ENCODE measurements at regions not wholly inside any gene's neighbourhood (a gene's known extent, or its start where the extent isn't known, plus 50 kb on each side); places are given as distances from the start of the nearest gene placed in this dataset.

DNA sequence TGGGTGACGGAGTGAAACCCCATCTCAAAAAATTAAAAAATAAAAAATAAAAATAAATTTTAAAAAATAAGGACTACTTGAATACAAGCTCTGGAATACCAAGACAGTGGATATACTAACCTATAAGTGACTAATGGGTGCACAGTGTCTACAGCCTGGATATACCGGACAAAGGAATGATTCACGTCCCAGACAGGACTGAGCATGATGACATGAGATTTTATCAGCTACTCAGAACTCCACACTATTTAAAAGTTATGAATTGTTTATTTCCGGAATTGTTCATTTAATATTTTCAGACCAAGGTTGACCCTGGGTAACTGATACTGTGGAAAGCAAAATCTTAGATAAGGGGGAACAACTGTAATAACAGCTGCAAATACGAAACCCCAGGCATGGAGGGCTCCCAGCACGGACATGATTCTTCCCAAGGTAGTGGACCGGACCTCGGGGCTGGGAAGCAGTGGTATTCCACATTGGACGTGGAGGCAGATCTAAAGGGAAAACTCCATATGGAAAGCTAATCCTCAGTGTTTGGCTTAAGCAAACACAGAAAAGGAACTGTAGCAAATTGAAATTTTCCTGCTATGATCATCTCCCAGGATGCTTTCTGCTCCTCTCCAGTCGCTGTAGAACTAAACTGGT lies 102.6 kb upstream of the TSHZ3 start:
- intact Hi-C loops (cut with DNase I): no loop called here
- Histone ChIP-seq H3K36me3 (no peaks in the 10 kb centered on the region), H3K27me3 (peaks cover 0 to 6% (median 0%) of the 10 kb centered on the region in 4 donors), H3K4me1 (peaks cover 0 to 8% (median 6%) of the 10 kb centered on the region in 4 donors), H3K9me3 (no peaks in the 10 kb centered on the region), H3K27ac (replicated peaks in 1 of 4) (no peak overlapping the region), H3K4me3 (no peak overlapping the region)
- no peak for DNase-seq (ENCODE audit: extremely low spot score)
- TF ChIP-seq, protein P1, sequence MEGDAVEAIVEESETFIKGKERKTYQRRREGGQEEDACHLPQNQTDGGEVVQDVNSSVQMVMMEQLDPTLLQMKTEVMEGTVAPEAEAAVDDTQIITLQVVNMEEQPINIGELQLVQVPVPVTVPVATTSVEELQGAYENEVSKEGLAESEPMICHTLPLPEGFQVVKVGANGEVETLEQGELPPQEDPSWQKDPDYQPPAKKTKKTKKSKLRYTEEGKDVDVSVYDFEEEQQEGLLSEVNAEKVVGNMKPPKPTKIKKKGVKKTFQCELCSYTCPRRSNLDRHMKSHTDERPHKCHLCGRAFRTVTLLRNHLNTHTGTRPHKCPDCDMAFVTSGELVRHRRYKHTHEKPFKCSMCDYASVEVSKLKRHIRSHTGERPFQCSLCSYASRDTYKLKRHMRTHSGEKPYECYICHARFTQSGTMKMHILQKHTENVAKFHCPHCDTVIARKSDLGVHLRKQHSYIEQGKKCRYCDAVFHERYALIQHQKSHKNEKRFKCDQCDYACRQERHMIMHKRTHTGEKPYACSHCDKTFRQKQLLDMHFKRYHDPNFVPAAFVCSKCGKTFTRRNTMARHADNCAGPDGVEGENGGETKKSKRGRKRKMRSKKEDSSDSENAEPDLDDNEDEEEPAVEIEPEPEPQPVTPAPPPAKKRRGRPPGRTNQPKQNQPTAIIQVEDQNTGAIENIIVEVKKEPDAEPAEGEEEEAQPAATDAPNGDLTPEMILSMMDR (IDR thresholded peaks at IDR 0.05): no peak
- no peak for TF ChIP-seq EP300 (IDR thresholded peaks at IDR 0.05)
- no peak for TF ChIP-seq POLR2A (IDR thresholded peaks at IDR 0.05; ENCODE audit: low read depth)
- TF ChIP-seq POLR2AphosphoS5 (IDR thresholded peaks at IDR 0.05): no peak
- 78% methylated on average over 10 of the region's 10 CpGs for WGBS

DNA sequence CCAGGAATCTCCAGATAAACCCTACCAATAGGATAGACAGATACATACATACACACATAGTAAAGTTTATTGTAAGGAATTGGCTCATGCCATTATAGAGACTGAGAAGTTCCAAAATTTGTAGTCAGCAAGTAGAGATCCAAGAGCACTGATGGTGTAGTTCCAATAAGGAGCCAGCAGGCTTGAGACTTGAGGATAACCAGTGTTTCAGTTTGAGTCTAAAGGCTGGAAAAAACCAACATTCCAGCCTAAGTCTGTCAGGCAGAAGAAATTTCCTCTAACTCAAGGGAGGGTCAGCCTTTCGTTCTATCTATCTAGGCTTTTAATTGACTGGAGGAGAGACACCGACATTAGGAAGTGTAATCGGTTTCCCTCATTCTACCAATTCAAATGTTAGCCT lies 110.2 kb upstream of the TSHZ3 start:
- H3K4me3 ChIP-seq: no peak overlapping the region
- H3K9me3 ChIP-seq: no peaks in the 10 kb centered on the region
- no peaks in the 10 kb centered on the region for H3K27me3 ChIP-seq
- no peak overlapping the region for H3K27ac ChIP-seq (replicated peaks in 1 of 4)
- DNase-seq (ENCODE audit: extremely low spot score): no peak
- 93% methylated on average over 3 of the region's 3 CpGs for whole genome bisulfite sequencing
- intact Hi-C loops (cut with DNase I): no loop called here
- H3K36me3 ChIP-seq: no peaks in the 10 kb centered on the region
- no peaks in the 10 kb centered on the region for H3K4me1 ChIP-seq
- TF ChIP-seq, protein P1 (IDR thresholded peaks at IDR 0.05): no peak
- TF ChIP-seq POLR2A (IDR thresholded peaks at IDR 0.05; ENCODE audit: low read depth): no peak
- TF ChIP-seq POLR2AphosphoS5 (IDR thresholded peaks at IDR 0.05): no peak
- no peak for TF ChIP-seq EP300 (IDR thresholded peaks at IDR 0.05)

DNA sequence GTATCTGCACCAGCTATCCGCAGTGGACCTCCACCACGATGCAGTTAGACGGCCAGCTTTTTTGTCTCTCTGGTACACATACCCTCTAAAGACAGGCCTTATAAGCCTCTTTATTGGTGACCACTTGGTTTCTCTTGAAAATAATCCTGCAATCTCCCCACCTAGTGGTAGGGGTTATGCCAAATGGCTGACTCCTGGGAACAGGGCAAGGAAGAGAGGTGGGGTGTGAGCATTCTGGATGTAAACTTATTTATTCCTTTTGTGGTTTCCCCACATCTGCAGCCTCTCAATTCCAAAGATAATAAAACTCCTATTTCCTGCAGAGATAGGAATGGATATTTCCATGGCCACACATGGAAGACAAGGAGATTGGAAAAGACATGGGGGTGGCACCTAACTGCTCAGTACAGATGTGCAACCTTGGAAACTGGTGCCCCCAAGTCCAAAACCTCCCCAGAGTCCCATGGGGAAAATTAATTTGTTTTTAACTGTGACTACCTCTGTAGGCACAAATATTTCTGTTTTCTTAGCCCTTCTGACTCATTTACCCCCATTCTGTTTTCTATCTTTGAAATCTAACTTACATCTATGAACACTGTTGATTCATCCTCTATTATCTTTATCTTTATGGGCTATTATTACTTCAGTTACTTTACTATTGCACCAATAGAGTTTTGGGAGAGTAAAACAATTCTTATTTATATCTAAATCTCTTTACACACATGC lies 112.7 kb upstream of the TSHZ3 start:
- WGBS: 96% methylated on average over 3 of the region's 3 CpGs

DNA sequence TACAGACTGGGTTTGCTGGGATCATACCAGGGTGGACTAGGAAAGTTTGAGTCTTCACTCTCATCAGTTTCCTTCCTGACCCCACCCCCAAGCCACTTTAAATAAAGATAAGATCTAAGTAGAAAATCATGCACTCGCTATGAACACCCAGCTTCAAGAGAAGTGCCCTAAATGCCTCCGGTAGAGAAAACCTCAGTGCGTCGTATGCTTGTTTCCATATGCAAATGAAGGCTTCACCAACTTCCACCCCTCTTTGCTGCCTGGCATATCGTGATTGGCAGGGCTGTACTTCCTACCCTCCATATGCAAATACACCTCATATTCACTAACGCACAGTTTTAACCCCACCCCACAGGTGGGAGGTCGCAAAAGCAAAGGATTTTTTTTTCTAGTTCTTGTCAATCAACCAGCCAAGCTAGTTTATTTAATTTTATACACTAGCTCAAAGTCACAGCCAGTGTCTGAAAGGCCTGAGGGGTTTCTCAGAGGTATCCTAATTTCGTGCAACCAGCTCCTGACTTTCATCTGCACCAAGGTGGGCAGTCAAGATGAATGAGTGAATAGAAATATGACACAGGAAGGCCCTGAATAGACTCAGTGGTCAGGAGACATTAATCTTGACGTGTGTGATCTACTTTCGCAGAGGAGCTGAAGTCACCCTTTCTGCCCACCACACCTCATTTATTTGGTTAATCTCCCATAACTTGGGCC lies 121.1 kb upstream of the TSHZ3 start:
- peak; percentile 79 for DNase-seq (ENCODE audit: extremely low spot score)
- Histone ChIP-seq H3K4me1 (no peaks in the 10 kb centered on the region), H3K9me3 (no peaks in the 10 kb centered on the region), H3K4me3 (no peak overlapping the region), H3K27ac (replicated peaks in 1 of 4) (no peak overlapping the region), H3K27me3 (no peaks in the 10 kb centered on the region), H3K36me3 (no peaks in the 10 kb centered on the region)
- intact Hi-C loops (cut with DNase I): no loop called here
- TF ChIP-seq POLR2A (IDR thresholded peaks at IDR 0.05; ENCODE audit: low read depth): no peak
- TF ChIP-seq EP300 (IDR thresholded peaks at IDR 0.05): no peak
- TF ChIP-seq, protein P1 (IDR thresholded peaks at IDR 0.05): no peak
- TF ChIP-seq POLR2AphosphoS5 (IDR thresholded peaks at IDR 0.05): no peak
- 88% methylated on average over 10 of the region's 10 CpGs for WGBS

More for the DNA sequence above, 112.7 kb upstream of the TSHZ3 start:
- intact Hi-C loops (cut with DNase I): no loop called here
- H3K4me1 ChIP-seq: no peaks in the 10 kb centered on the region
- H3K4me3 ChIP-seq: no peak overlapping the region
- H3K27ac ChIP-seq (replicated peaks in 1 of 4): no peak overlapping the region
- H3K27me3 ChIP-seq: no peaks in the 10 kb centered on the region
- no peaks in the 10 kb centered on the region for H3K9me3 ChIP-seq
- H3K36me3 ChIP-seq: no peaks in the 10 kb centered on the region
- peak; percentile 14 for DNase-seq (ENCODE audit: extremely low spot score)
- no peak for TF ChIP-seq POLR2AphosphoS5 (IDR thresholded peaks at IDR 0.05)
- no peak for TF ChIP-seq POLR2A (IDR thresholded peaks at IDR 0.05; ENCODE audit: low read depth)
- TF ChIP-seq, protein P1 (IDR thresholded peaks at IDR 0.05): no peak
- TF ChIP-seq EP300 (IDR thresholded peaks at IDR 0.05): no peak

All from esophagus muscularis mucosa (tissue), 4 donors.